Neural progenitor cell (in vitro differentiated cells): ENCODE measurements at regions not wholly inside any gene's neighbourhood (a gene's known extent, or its start where the extent isn't known, plus 50 kb on each side); places are given as distances from the start of the nearest gene placed in this dataset.

ENCODE experiments used
- DNase-seq: peaks from one replicate; pipeline ENCODE4 v3.0.0-alpha.2; 2016; ENCODE audit warnings: low spot score
- H2AFZ ChIP-seq: fragments of 200-600 bp; sonication (generic); replicated peaks from 2 replicates; pipeline ENCODE4 v1.6.1; 2016; ENCODE audit warnings: antibody characterized with exemption
- H3F3A ChIP-seq: fragments of 200-600 bp; sonication (generic); 2 replicates; pipeline ENCODE4 v1.6.1; 2016; ENCODE audit warnings: antibody characterized with exemption, low read depth
- H3K27ac ChIP-seq: fragments of 200-600 bp; sonication (generic); 2 replicates; pipeline ENCODE4 v1.5.1; 2016; ENCODE audit warnings: mild to moderate bottlenecking
- H3K27me3 ChIP-seq: fragments of 200-600 bp; sonication (generic); 2 replicates; pipeline ENCODE4 v1.6.1; 2016; ENCODE audit warnings: mild to moderate bottlenecking, moderate library complexity
- H3K36me3 ChIP-seq: fragments of 200-600 bp; sonication (generic); 2 replicates; pipeline ENCODE4 v1.5.1; 2016
- H3K4me1 ChIP-seq: fragments of 200-600 bp; sonication (generic); 2 replicates; pipeline ENCODE4 v1.6.1; 2016; ENCODE audit warnings: mixed run types
- H3K4me2 ChIP-seq: fragments of 200-600 bp; sonication (generic); 2 replicates; pipeline ENCODE4 v1.6.1; 2016
- H3K4me3 ChIP-seq: fragments of 200-600 bp; sonication (generic); 2 replicates; pipeline ENCODE4 v1.5.1; 2016
- H3K79me2 ChIP-seq: fragments of 200-600 bp; sonication (generic); 2 replicates; pipeline ENCODE4 v1.6.1; 2016; ENCODE audit warnings: low read depth
- H3K9ac ChIP-seq: fragments of 200-600 bp; sonication (generic); 2 replicates; pipeline ENCODE4 v1.6.1; 2016
- H3K9me3 ChIP-seq: fragments of 200-600 bp; sonication (generic); 2 replicates; pipeline ENCODE4 v1.5.1; 2016; ENCODE audit warnings: low read depth
- H4K20me1 ChIP-seq: fragments of 200-600 bp; sonication (generic); 2 replicates; pipeline ENCODE4 v1.6.1; 2016; ENCODE audit warnings: low read depth
- H3K27ac Mint-ChIP-seq: 3 replicates; pipeline ENCODE4 v1.8.0; 2021; ENCODE audit warnings: mixed read lengths
- H3K27me3 Mint-ChIP-seq: 2 replicates; pipeline ENCODE4 v1.8.0; 2022; ENCODE audit warnings: low read depth, mild to moderate bottlenecking, inconsistent platforms, moderate library complexity, mixed read lengths; ENCODE audit not compliant: insufficient read depth
- H3K36me3 Mint-ChIP-seq: 3 replicates; pipeline ENCODE4 v1.8.0; 2021; ENCODE audit warnings: mixed read lengths
- H3K4me1 Mint-ChIP-seq: 3 replicates; pipeline ENCODE4 v1.8.0; 2021; ENCODE audit warnings: mixed read lengths
- H3K4me3 Mint-ChIP-seq: 3 replicates; pipeline ENCODE4 v1.8.0; 2021; ENCODE audit warnings: mild to moderate bottlenecking, moderate library complexity, mixed read lengths
- H3K9me3 Mint-ChIP-seq: 3 replicates; pipeline ENCODE4 v1.8.0; 2020; ENCODE audit warnings: mixed read lengths
- EZH2 ChIP-seq: fragments of 200-600 bp; sonication (generic); IDR thresholded peaks from 2 replicates; pipeline ENCODE4 v1.6.1; 2017; ENCODE audit warnings: antibody characterized with exemption, mild to moderate bottlenecking, moderate library complexity
- EZH2phosphoT487 ChIP-seq: fragments of 200-600 bp; sonication (generic); IDR thresholded peaks from 2 replicates; pipeline ENCODE4 v1.6.1; 2017; ENCODE audit warnings: antibody characterized with exemption
- TF ChIP-seq, protein P1 (sequence below): fragments of 200-600 bp; sonication (generic); IDR thresholded peaks from 2 replicates; pipeline ENCODE4 v1.5.1; 2017; ENCODE audit warnings: antibody characterized with exemption, mild to moderate bottlenecking

DNA sequence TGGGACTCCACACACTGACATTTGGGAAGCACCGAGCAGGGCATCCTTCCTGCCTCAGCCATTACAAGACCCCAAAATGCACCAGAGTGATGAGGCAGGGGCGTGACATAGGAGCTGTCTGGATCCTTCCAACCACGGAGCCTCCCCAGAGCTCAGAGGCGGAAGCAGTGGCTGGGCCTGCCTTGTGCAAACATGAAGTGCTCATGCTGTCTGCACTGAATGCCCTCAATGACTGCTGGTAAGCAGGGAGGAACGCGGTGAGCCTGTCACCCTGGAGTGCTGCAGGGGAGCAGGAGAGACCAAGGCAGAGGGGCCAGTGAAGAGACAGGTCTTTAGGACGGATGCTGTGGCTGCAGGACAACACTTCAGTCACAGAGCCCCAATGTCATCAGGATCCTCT, 60.2 kb upstream of the HRH2 start:
- TF ChIP-seq EZH2: no peak
- TF ChIP-seq, protein P1, sequence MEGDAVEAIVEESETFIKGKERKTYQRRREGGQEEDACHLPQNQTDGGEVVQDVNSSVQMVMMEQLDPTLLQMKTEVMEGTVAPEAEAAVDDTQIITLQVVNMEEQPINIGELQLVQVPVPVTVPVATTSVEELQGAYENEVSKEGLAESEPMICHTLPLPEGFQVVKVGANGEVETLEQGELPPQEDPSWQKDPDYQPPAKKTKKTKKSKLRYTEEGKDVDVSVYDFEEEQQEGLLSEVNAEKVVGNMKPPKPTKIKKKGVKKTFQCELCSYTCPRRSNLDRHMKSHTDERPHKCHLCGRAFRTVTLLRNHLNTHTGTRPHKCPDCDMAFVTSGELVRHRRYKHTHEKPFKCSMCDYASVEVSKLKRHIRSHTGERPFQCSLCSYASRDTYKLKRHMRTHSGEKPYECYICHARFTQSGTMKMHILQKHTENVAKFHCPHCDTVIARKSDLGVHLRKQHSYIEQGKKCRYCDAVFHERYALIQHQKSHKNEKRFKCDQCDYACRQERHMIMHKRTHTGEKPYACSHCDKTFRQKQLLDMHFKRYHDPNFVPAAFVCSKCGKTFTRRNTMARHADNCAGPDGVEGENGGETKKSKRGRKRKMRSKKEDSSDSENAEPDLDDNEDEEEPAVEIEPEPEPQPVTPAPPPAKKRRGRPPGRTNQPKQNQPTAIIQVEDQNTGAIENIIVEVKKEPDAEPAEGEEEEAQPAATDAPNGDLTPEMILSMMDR: no peak
- no peak for TF ChIP-seq EZH2phosphoT487
- peaks cover 5% of the 10 kb centered on the region for H3K4me1 Mint-ChIP-seq
- Histone ChIP-seq H3K4me1 (no peaks in the 10 kb centered on the region), H3K36me3 (no peaks in the 10 kb centered on the region), H3K27ac (no peak overlapping the region), H3F3A (no peaks in the 10 kb centered on the region), H3K27me3 (no peaks in the 10 kb centered on the region), H2AFZ (no peak overlapping the region), H4K20me1 (no peaks in the 10 kb centered on the region), H3K79me2 (no peaks in the 10 kb centered on the region), H3K4me2 (no peak overlapping the region), H3K4me3 (no peak overlapping the region), H3K9me3 (no peaks in the 10 kb centered on the region), H3K9ac (no peak overlapping the region)
- H3K36me3 Mint-ChIP-seq: no peaks in the 10 kb centered on the region
- H3K9me3 Mint-ChIP-seq: peaks cover 2% of the 10 kb centered on the region
- no peak overlapping the region for H3K4me3 Mint-ChIP-seq
- no peak overlapping the region for H3K27ac Mint-ChIP-seq
- H3K27me3 Mint-ChIP-seq: peaks cover 7% of the 10 kb centered on the region
- no peak for DNase-seq

DNA sequence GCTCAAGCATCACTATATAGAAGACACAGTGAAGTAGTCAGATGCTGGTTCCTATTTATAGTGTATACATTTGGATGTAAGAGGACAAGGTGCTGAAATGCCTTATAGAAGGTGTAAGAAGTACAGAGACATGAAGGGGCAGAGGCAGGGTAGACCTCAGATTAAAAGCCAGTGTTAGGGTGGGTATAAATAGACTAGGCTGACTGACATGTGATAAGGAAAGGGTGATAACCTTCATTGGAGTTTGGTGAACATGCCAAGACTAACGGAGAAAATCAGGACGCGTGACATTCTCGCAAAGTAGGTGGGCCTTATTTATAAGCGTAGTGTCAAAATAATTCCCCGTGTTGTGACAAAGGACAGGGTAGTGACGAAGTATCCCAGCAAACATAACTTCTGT, 59.1 kb upstream of the HRH2 start:
- Histone ChIP-seq H3K4me2 (no peak overlapping the region), H3K4me3 (no peak overlapping the region), H3F3A (peaks cover 2% of the 10 kb centered on the region), H3K36me3 (no peaks in the 10 kb centered on the region), H3K4me1 (peaks cover 2% of the 10 kb centered on the region), H3K27ac (no peak overlapping the region), H3K27me3 (no peaks in the 10 kb centered on the region), H3K9me3 (no peaks in the 10 kb centered on the region), H2AFZ (no peak overlapping the region), H4K20me1 (no peaks in the 10 kb centered on the region), H3K79me2 (no peaks in the 10 kb centered on the region), H3K9ac (no peak overlapping the region)
- no peak for TF ChIP-seq EZH2phosphoT487
- no peak for DNase-seq
- H3K4me3 Mint-ChIP-seq: no peak overlapping the region
- peaks cover 7% of the 10 kb centered on the region for H3K27me3 Mint-ChIP-seq
- H3K27ac Mint-ChIP-seq: no peak overlapping the region
- peaks cover 5% of the 10 kb centered on the region for H3K4me1 Mint-ChIP-seq
- H3K9me3 Mint-ChIP-seq: peaks cover 2% of the 10 kb centered on the region
- H3K36me3 Mint-ChIP-seq: no peaks in the 10 kb centered on the region

DNA sequence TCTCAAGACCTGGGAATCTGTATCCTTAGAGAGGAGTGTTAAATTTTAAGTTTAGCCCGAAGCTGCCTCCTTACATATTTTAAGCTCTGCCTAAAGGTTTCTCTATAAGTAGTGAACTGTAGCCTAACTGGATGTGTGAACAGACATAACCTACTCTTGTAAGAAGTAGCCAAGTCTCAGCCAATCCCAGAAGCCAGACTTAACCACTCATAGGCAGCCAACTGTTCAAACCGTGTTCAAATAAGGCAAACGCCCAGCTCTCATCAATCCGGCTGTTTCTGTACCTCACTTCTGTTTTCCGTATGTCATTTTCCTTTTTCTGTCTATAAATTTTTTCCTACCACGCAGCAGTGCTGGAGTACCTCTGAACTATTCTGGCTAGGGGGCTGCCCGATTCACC, 58.7 kb upstream of the HRH2 start:
- no peak overlapping the region for H3K4me3 Mint-ChIP-seq
- no peaks in the 10 kb centered on the region for H3K9me3 Mint-ChIP-seq
- H2AFZ ChIP-seq: no peak overlapping the region
- no peaks in the 10 kb centered on the region for H3K79me2 ChIP-seq
- no peak overlapping the region for H3K4me2 ChIP-seq
- H3K27ac Mint-ChIP-seq: no peak overlapping the region
- peaks cover 7% of the 10 kb centered on the region for H3K27me3 Mint-ChIP-seq
- H3K9ac ChIP-seq: no peak overlapping the region
- no peaks in the 10 kb centered on the region for H3K9me3 ChIP-seq
- H3K4me1 ChIP-seq: peaks cover 6% of the 10 kb centered on the region
- H3K36me3 ChIP-seq: no peaks in the 10 kb centered on the region
- no peaks in the 10 kb centered on the region for H4K20me1 ChIP-seq
- no peak overlapping the region for H3K4me3 ChIP-seq
- peaks cover 5% of the 10 kb centered on the region for H3K4me1 Mint-ChIP-seq
- no peaks in the 10 kb centered on the region for H3K36me3 Mint-ChIP-seq
- H3K27me3 ChIP-seq: no peaks in the 10 kb centered on the region
- peaks cover 7% of the 10 kb centered on the region for H3F3A ChIP-seq
- TF ChIP-seq, protein P1: no peak
- no peak for TF ChIP-seq EZH2
- no peak for TF ChIP-seq EZH2phosphoT487
- DNase-seq: no peak
- no peak overlapping the region for H3K27ac ChIP-seq

DNA sequence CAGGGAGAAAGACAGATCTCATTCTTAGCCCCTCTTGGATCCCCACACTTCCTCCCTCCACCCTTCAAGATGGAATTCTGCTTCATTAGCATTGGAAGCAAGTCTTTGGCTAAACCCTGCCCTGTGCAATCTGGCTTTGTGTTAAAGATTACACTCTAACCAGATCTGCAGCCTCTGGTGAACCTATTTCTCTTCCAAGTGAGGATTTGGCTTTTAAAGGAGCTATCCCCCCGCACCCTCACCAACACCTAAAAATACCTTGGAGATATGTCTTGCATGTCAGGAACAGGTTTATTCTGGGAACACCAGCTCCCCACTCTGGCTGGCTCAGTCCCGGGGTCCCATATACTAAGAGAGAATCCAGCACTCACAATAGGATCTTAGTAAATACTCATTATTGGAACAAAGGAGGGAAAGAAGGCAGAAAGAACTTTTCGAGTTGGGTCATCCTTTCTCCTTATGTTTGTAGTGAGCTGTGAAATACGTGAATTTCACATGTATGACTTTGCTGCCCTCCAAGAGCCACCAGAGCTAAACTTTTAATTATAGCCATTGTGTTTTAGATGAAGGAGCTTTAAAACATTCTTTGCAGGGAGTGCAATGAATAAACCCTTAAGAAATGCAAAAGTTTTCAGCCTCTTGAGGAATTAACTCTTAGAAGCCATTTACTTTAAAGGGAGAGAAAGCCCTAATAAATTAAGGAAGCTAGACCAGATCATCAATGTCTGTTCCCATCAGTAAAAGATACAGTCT, 53.7 kb upstream of the HRH2 start:
- H3K9ac ChIP-seq: no peak overlapping the region
- H3K36me3 ChIP-seq: no peaks in the 10 kb centered on the region
- no peaks in the 10 kb centered on the region for H3K79me2 ChIP-seq
- TF ChIP-seq EZH2phosphoT487: no peak
- TF ChIP-seq, protein P1: no peak
- TF ChIP-seq EZH2: no peak
- Mint-ChIP-seq H3K4me3 (no peak overlapping the region), H3K27me3 (peaks cover 3% of the 10 kb centered on the region), H3K4me1 (no peaks in the 10 kb centered on the region), H3K9me3 (peaks cover 8% of the 10 kb centered on the region), H3K36me3 (no peaks in the 10 kb centered on the region), H3K27ac (no peak overlapping the region)
- H3K27me3 ChIP-seq: no peaks in the 10 kb centered on the region
- H3K27ac ChIP-seq: peak overlapping the region; percentile 64
- H3K4me3 ChIP-seq: no peak overlapping the region
- H2AFZ ChIP-seq: peak overlapping the region; percentile 26
- H3F3A ChIP-seq: peaks cover 15% of the 10 kb centered on the region
- H3K4me1 ChIP-seq: peaks cover 9% of the 10 kb centered on the region
- peak overlapping the region; percentile 33 for H3K4me2 ChIP-seq
- DNase-seq: peak; percentile 21
- no peaks in the 10 kb centered on the region for H4K20me1 ChIP-seq
- peaks cover 7% of the 10 kb centered on the region for H3K9me3 ChIP-seq
